ENCODE measurements at regions not wholly inside any gene's neighbourhood (a gene's known extent, or its start where the extent isn't known, plus 50 kb on each side); places are given as distances from the start of the nearest gene placed in this dataset.

- TF ChIP-seq ZNF408 (CRISPR knock-in tag; IDR thresholded peaks at IDR 0.05; ENCODE audit: low read depth) (no peak), ZNF512 (tag; IDR thresholded peaks at IDR 0.05) (no peak), SMAD4 (CRISPR knock-in tag; conservative IDR thresholded peaks at IDR 0.05) (no peak), RAD21 (CRISPR knock-in tag; conservative IDR thresholded peaks at IDR 0.05 in 1 of 2, IDR thresholded peaks at IDR 0.05 in 1 of 2) (no peak)
These were observed 508.0 kb upstream of the ADGRB3 start for GRCh38 chr6:68127074-68127473.

Data from K562 (cell line).